Fibroblast of gingiva (primary cell): ENCODE measurements at regions not wholly inside any gene's neighbourhood (a gene's known extent, or its start where the extent isn't known, plus 50 kb on each side); places are given as distances from the start of the nearest gene placed in this dataset.

Experiments
- DNase-seq: peaks from one replicate; pipeline ENCODE4 v3.0.0-alpha.2; 2011; ENCODE audit warnings: low read depth

DNA sequence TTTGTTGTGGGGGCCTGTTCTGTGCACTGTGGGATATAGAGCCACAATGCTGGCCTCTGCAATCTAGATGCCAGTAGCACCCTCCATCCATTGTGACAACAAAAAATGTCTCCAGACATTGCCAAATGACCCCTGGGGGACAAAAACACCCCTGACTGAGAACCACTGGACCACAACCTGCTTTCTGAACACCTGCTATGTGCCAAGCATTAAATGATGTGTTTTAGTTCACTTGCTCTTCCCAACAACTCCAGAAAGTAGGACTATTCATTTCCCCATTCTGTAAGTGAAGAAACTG lies 367.0 kb upstream of the ERCC4 start:
- DNase-seq = no peak

DNA sequence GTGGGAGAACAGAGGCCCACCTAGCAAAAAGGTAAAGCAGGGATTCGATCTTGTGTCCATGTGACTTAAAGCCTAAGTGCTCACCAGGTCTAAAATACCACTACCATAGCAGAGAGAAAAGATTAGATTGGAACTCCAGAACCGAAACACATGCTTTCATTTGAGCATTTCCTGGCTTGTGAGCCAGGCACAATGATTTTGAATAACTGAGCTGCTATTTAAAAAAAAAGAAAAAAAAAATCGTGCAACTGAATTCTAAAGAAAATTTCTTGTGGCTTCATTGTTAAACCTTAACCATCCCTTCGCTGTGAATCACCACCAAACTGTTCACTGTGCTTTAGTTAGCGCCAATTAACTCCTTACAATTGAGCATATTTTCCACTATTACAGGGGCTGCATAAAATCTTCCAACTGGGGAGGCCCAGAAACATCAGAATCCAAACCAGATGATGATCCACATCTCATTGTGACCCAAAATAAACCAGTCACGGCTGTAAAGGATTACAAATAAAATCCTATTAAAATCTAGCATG lies 366.4 kb upstream of the ERCC4 start:
- no peak for DNase-seq

GRCh38 chr16:13554005-13554404 lies 365.9 kb upstream of the ERCC4 start:
- DNase-seq = no peak

DNA sequence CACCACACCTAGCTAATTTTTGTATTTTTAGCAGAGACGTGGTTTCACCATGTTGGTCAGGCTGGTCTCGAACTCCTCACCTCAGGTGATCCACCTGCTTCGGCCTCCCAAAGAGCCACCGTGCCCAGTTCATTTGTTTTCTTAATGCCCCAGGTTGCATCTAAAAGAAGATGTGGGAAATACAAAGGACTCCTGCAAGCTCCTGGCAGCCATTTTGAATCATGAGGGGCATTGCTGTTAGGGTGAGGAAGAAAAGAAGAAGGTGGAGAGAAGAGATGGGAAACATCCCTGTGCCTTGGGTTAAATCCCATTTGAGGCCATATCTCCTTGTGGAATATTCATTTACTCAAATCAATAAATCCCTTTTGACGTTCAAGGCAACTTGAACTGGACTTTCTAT lies 365.3 kb upstream of the ERCC4 start:
- no peak for DNase-seq

DNA sequence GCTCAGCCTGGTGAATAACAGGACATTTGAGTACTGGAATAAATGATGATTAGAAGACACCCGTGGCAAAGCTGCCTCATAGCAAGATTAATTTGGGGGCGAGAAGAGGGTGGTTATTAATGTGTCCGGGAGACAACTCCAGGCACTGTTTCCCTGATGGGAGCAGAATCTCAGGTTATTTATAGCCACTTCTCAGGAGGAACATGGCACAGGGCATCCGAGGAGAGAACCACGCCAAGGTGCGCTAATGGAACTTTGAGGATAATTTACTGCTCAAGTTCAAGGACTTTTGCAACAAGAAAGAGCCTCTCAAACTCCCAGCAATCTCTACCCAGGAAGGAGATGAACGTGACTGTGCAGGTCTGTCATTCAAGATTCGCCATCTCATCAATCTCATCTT lies 362.5 kb upstream of the ERCC4 start:
- no peak for DNase-seq

DNA sequence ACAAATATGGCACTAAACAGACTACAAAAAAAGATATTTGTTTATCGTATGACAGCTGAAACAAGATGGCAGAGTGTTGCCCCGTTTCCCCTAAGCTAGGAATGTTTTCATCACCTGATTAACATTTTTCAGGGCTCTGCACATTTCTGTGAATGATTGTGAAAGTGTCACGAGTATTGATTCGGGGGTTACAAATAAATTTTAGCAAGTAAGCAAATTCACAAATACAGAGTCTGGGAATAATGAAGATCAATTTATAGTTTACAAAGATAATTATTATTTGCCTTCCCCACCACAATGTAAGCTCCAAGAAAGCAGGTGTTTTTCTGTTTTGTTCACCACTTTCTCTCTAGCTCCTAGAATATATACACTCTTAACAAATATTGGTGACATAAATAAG lies 361.2 kb upstream of the ERCC4 start:
- no peak for DNase-seq

DNA sequence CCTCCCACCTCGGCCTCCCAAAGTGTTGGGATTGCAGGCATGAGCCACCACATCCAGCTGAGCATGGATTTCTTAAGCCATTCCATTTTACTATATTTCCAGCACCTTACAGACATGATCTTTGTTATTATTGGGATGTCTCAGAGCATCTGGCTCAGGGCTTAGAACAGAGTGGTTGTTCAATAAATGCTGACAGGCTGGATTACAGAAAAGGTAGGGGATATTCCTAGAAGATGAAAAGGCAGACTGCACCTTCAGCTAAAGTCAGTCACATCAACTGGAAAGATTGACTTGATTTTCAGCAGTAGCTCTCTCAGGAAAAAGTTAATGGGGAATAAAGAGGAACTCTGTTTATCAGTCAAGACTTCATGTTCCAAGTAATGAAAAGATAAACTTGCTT lies 360.3 kb upstream of the ERCC4 start:
- no peak for DNase-seq

GRCh38 chr16:13560151-13560550 lies 359.8 kb upstream of the ERCC4 start:
- no peak for DNase-seq

GRCh38 chr16:13561291-13562070 lies 358.5 kb upstream of the ERCC4 start:
- no peak for DNase-seq

DNA sequence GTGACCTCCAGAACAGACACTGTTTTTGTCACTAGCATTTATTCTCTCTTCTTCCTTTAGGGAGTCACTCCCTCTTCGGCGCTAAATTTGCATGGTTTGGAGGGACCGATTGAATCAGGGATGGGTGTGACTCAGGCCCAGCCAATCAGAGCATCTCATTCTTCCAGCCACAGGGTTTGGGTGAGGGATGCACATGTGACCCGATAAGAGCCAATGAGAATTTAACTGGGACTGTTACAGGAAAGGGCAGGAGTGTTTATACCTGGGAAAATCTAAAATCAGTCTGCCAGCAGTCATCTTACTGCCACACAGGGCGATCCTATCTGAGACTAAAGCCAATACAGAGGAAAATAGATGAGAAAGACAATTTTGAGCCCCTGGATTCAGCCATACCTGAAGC lies 351.2 kb upstream of the ERCC4 start:
- DNase-seq = no peak

DNA sequence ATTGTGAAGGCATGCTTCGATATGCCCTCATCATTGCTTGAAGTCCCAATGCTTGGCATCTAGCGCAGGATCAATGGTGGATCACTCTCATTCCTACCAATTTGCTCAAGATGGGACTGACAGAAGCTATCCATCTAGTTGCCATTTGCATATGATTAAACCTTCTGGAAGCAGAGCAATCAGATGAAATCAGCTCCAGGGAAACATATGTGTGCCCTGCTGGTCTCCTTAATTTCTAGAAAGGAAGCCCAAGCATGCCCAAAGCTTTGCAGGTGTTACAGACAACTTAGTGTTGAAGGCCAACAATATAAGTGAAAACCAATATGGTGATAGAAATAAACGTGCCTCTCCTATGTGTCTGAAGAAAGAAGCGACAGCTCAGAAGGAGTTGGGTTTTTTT lies 350.0 kb upstream of the ERCC4 start:
- DNase-seq = no peak

DNA sequence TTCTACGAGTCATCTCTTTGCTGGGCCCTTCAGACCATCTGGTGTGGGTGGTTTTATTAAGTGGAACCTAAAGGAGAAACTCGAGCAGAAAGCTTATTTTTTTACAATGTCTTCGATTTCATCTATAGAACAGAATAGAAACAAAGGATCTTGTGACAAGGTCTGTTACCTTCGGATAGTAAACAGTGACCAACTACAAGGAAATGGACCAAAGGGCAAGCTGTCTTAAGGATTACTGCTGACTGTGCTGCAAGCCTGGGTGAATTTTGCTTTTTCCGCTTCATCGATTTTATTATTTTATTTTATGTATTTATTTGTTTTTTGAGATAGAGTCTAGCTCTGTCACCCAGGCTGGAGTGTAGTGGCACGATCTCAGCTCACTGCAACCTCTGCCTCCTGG lies 348.9 kb upstream of the ERCC4 start:
- no peak for DNase-seq

DNA sequence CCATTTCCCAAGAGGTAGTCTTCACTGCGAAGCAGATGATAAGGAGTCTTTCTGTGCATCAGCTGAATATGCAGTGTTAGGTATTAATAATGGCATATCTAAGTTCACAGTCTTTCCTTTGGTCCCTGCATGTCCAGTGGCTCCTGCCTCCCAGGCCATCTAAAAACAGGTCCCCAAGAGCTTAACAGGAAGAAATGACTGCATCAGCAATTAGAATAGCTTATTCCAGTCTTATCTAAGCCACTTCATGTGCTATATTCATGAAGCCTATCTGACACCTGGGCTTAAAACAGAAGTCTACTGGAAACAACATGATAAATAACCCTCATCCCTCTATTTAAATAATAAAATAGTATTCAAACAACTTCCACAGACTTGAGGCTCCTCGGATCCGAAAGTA lies 346.1 kb upstream of the ERCC4 start:
- no peak for DNase-seq

- DNase-seq = no peak
Measured at GRCh38 chr16:13586051-13586450, 333.9 kb upstream of the ERCC4 start.

- no peak for DNase-seq
Measured at GRCh38 chr16:13587181-13587580, 332.8 kb upstream of the ERCC4 start.

- DNase-seq = no peak
Measured at GRCh38 chr16:13594823-13595222, 325.1 kb upstream of the ERCC4 start.

- DNase-seq = no peak
Measured at GRCh38 chr16:13606804-13607203, 313.1 kb upstream of the ERCC4 start.

DNA sequence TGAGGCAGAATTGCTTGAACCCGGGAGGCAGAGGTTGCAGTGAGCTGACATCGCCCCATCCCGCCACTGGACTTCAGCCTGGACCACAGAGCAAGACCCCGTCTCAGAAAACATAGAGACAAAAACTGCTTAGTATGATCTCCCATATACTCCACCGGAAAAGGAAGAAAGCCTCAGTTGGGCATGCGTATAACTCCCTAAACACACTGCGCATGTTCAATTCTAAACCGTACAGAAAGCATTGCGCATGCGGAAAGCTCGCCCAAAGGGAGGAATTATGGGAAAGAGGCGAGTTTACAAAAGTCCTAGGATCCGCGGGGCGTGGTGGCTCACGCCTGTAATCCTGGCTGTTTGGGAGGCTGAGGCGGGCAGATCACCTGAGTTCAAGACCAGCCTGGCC lies 312.7 kb upstream of the ERCC4 start:
- DNase-seq = no peak

DNA sequence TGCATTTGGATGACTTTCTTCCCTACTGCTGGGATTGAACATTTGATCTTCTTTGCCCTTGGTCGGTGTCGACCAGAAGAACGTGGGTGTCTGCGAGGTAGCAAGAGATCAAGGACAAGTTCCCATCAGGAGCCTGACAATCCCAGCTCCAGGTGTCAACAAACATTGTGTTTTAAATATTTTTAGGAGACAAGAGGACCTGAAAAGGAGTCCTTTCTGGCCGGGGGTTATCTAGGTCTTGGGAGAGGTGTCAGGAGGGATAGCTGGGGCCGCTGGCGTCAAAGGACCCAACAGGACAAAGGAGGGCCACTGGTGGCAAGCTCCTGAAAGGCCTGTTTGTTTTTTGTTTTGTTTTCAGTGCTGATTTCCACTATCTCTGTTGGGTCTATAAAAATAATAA lies 308.4 kb upstream of the ERCC4 start:
- no peak for DNase-seq

- no peak for DNase-seq
Measured at GRCh38 chr16:13612623-13613022, 307.3 kb upstream of the ERCC4 start.

DNA sequence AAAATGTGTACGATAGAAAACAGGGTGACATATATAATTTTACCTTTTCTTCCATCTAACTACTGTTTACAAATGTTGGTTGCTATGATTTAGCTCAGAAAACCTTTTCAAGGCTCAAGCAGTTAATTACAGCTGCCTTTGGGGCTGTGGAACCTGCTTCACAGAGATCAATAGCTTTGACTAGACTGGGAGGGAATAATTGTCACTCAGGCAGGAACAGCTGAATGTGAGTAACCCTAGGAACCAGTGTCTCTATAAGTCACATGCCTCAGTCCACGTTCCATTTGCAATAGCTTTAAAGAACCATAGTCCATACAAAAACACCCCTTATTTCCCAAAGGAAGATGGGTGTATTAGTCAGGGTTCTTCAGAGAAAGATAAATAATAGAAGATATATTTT lies 306.8 kb upstream of the ERCC4 start:
- no peak for DNase-seq

DNA sequence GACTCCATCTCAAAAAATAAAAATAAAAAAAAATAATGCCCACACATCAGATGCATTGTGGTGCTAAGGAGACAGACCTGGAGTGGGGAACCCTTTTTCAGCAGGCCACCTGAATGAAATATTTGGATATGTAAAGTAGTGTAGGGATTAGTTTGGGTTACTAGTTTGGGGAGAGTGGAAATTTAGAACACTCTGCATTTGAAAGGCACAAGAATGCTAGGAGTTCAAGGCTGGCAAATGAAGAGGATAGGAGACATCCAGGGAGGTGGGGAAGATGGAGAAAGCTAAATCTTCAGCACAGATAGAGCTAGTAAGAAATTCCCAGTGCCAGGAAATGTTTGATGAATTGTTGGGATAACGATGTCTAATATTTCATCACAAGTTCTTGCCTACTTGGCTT lies 298.3 kb upstream of the ERCC4 start:
- no peak for DNase-seq

DNA sequence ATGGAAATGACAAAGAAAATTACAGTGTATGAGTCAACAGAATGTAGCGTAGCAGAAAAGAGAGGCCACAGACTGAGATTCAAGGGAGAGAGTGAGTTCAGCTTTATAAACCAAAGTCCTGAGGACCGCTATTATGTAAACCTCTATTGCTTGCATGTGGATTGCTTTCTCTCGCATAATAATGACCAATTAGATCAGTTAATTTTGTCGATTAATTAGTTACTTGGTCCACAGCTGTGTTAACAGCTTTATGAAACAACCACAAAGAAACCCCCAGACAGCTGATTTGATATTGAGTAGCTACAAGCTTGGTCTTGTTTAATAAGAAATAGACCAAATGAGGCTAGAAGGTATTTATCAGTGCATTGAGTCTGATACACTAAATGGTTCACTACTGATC lies 291.8 kb upstream of the ERCC4 start:
- no peak for DNase-seq

DNA sequence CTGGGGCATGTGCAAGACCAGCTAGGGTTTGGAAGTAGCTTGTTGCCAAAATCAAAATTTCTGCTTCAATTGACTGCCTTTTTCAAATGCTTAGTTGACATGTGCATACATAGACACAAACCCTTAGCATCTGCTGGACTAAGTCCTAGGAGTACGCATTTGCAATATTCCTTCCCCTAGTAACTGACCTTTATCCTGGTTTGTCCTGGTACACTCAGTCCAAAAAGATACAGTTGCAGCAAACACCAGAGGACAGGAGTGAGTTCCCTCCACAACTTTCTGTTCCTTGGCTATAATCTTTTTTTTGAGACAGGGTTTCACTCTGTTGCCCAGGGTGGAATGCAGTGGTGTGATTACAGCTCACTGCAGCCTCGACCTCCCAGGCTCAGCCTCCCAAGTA lies 290.2 kb upstream of the ERCC4 start:
- DNase-seq = no peak

DNA sequence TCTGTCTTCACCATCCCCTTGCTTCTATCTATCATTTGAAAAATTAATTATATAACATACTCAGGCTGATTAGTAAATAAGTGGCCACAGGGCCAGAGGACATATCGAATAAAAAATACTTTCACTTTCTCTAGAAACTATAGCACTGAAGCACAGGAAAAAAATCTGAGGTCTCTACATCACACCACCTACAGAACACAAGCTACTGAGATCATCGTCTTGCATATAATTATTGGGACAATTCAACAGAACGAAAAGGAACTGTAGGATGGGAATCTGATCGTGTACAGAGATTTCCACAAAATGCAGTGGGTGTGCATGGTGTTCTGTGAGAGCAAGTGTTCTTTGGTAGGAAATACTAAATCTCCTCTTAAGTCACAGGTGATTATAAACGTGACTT lies 289.6 kb upstream of the ERCC4 start:
- DNase-seq = no peak
